NCI-H460 (cell line): ENCODE measurements at regions not wholly inside any gene's neighbourhood (a gene's known extent, or its start where the extent isn't known, plus 50 kb on each side); places are given as distances from the start of the nearest gene placed in this dataset.

Experiments used
- DNase-seq: peaks from one replicate; pipeline ENCODE4 v3.0.0-alpha.2; 2016; ENCODE audit warnings: low read depth; ENCODE audit errors: extremely low read depth

DNA sequence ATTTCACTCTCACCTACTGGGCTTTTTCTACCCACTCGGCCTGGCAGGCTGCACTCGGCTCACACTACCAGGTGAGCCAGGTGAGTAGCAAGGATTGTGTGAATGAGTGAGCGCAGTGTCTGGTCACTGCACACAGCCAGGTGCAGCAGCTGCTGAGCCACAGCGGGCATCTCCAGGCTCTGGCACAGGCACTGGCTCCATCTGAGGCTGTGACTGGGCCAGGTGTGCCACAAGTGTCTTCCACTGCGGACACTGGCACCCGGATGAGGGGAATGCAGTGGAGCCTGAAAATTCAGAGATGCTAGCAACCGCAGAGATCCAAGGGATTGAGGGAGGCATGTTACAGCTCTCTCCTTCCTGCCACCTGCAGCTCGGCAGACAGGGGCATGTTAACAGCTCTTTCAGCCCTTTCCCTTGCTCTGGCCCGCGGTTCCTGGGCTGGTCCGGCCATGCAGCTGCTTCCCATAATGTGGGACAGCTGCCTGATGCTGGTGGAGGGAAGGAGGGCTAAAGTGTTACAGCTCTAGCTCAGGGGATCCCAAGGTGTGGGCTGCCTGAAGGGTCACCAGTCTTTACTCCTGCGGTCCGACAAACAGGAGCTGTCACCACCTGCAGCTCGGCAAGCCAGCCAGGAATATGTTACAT lies 1038.3 kb downstream of the AMY1C start:
- no peak for DNase-seq

DNA sequence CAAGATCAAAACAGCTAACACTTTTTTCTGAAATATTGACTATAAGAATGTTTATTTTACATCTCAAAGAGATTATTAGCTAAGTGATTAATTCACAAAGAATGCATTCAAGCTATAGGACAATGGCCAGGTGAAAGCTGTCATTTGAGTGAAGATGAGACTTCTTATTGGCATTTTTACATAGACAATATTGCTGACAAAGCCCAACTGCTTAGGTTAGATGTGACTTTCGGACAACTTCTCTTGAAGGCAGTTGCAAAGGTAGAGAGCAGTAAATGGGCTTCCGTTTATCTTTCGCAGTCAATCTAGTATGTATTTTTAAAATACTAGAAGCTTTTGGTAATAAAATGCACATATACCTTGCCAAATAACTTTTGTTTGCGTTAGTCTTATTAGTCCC lies 1041.3 kb downstream of the AMY1C start:
- no peak for DNase-seq

DNA sequence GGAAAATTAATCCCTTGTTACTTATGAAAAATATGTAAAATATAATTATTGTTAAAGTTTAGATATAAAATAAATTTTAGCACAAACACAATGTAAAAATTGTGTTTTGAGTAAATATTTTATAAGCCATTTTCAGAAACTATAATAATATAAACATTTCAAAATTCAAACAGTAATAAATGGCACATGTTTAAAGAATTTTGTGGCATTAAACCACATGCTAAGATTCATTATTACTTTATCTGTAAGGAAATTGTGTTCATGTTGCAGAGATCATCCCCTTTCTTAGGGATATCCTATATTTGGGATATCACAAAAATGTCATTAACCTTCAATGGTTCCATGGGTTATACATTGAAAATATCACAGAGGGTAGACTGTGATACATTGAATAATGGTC lies 1044.3 kb downstream of the AMY1C start:
- DNase-seq, result no peak

DNA sequence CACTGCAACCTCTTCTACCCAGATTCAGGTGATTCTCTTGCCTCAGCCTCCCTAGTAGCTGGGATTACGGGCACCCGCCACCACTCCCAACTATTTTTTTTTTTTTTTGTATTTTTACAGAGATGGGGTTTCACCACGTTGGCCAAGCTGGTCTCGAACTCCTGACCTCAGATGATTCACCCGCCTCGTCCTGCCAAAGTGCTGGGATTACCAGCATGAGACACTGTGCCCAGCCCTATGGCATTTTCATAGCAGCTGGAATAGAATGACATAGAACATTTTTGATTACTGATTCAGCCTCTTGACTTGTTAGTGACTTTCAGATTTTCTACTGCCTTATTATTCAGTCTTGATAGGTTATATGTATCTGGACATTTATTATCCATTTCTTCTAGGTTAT lies 1046.2 kb downstream of the AMY1C start:
- DNase-seq, result no peak

DNA sequence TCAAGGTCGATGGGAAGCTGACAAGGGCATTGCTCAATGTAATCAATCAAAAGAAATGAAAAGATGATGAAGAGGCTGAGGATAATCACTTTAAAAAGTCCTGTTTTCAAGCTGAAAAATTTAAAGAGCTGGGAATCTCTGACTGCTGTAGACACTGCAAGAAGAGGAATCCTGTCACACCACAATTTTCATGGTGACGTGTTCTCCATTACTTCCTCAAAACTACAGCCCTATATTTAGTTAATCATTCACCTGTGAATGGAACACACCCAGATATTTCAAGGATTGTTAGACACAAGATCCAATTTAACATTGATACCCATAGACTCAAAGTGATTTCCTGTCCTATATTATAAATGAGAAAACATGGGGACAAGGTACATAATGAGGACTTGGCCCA lies 1048.3 kb downstream of the AMY1C start:
- DNase-seq, result no peak

DNA sequence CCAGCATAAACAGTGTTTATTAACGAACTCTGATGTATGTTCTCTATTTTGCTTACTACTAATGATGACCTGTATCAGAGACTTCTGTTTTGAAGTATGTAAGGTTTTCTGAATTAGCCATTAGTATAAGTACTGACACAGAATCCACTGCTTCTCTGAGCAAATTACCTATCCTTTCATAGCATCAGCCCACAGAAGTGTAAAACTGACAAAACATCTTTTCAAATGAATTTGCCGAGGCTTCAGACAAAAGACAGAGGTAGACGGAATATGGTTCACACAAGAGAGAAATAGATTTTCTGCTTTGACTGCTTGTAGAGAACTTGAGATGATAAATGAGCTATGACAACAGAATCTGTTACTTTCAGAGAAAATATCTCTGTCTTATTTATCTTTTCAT lies 1051.6 kb downstream of the AMY1C start:
- no peak for DNase-seq

DNA sequence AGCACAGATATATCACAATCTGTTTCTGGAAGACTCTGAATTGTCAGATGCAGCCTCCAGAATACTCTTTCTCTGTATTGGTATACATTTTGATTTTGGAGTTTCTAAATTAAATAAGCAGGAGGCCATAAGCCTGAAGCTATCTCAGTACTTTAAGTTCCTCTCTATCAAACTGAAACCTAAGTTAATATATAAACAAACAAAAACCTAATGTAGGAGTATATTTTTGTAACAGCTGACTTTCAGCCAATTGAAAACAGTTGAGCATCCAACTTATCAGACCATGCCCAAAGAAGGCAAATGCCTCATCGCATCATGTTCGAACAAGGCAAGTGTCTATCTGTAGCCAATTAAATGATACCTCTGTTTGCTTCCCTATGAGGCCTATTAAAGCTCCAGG lies 1054.4 kb downstream of the AMY1C start:
- no peak for DNase-seq

DNA sequence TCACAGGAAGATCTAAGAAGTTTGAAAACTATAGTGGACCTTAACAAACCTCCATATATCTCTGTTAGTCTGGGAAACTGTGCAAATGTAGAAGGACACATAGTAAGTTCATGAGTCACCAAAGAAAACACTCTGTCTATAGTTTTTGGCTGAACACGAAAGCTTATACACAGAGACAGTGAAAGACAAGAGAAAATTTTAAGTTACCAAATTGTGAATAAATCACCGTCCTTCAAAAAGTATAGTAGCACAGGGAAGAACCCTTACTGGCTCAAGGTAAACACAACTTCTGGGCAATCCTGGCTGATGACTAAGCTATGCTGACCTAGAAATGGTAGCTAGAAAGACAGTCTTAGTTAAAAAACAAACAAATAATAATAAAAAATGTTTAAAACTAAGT lies 1057.9 kb downstream of the AMY1C start:
- DNase-seq, result no peak

DNA sequence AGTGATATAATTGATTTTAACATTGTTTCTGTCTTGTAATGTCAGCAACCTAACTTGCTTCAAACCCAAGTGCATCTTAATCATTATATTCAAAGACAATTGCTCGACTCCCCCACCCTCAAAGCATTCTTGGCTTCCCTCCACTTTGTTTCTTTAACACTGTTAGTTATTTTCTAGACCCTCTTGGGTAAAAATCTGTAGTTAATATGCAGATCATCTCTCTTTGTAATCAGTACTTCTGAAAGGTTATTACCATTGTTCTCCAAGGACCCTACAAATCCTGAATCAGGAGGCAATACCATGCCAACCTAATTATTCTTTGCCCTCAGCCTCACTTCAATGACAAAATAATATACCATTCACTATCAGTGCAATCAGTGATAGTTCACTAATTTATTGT lies 1075.7 kb downstream of the AMY1C start:
- DNase-seq, result no peak

DNA sequence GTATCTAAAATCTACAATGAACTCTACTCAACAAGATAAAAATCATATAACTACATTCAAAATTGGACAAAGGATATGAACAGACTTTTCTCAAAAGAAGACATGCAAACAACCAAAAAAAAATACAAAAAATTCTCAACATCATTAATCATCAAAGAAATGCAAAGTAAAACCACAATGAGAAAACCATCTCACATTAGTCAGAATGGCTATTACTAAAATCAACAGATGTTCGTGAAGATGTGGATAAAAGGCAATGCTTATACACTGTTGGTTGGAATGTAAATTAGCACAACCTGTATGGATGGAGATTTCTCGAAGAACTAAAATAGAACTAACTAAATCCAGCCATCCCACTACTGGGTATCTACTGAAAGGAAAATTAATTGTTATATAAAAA lies 1080.8 kb downstream of the AMY1C start:
- no peak for DNase-seq

DNA sequence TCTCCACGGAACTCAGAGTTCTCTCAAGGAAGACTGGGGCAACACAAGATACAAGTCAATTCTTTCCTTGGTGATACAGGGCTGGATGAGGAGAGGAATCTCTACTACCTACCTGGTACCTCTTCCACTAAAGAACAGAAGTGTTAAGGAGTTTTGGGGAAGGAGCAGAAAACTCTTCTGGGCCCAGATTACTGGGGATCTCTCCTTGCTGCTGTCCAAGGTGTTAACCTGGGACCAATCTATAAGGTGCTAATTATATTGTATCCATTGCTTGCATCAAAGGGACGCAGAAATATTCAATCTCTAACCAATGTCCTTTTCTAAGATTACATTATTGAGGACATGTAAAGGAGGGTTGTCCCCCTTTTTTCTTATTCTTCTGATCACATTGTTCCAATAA lies 1102.5 kb downstream of the AMY1C start:
- DNase-seq, result no peak

DNA sequence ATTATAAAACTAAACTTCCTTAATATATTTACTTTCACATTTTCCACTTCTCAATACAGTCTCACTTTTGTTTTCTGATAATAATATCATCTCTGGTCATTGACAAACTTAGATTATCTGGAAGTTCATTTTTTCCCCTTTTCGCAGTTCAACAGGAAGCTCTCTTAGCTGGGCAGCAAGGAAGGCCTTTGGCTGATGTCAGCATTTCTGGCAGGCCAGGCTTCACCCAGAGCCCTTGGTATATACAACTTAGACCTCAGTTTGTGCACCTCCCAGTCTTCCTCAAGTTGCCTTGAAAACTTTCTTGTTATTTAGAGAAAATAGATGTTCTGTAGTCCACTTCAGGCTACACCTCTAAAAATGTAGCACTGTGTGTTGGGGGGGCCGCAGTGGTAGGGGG lies 1103.6 kb downstream of the AMY1C start:
- no peak for DNase-seq

DNA sequence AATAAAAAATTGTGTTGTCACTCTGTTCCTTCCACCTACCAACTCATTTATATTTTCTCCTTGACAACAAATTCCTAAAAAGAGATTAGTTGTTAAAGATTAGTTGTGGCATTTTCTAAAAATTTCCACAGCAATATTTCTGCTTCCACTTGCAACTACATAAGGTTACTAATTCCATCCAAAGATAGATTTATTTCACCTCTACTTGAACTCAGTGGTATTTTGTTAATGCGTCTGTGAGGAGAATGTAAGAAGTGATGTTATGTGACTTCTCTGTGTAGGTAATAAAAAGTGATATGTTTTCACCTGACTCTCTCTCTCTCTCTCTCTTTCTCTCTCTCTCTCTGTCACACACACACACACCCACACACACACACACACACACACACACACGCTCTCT lies 1104.8 kb downstream of the AMY1C start:
- no peak for DNase-seq

DNA sequence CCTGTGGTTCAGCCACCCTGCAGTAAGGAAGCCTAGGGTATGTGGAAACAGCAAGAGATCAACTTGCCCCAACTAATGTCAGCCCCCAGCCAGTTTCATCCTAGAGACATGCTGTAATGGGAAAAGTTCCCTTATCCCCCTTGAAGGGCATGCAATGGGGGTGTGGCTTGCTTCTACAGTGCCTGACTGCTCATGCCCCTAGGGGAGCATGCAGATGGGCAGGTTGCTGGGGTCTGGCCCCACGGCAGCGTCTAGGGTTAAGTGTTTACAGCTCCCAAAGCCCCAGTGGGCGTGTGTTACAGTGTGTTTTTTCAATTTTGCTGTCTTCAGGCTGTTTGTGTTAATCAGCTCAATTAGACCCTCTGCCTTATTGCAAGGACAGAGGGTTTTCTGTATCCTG lies 1105.9 kb downstream of the AMY1C start:
- DNase-seq, result no peak

DNA sequence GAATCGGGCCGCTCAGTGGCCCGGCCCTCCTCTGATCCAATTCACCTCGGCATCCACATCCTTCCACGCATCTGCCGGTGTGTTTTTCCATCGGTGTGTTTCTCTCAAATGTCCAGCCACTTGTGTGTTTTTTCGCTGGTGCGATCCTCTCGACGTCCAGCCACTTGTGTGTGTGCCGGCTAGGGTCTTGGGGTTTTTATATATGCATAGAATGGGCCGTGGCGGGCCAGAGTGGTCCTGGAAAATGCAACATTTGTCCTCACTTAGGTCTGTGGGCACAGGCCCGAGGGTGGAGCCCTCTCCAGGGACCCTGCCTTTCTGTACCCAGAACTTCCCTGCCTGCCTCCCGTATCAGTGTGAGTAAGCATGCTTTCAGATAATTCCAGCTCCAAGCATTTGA lies 1106.4 kb downstream of the AMY1C start:
- no peak for DNase-seq

DNA sequence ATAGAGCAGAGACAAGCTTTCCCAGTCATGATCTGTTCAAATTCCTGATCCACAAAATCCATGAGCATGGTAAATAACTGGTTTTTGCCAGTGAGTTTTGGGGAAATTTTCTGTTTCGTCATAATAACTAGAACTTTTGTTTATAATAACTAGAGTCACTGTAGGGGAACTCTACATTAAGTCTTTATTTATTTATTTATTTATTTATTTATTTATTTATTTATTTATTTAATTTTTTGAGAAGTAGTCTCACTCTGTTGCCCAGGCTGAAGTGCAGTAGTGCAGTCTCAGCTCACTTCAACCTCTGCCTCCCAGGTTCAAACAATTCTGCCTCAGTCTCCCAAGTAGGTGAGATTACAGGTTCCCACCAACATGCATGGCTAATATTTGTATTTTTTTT lies 1106.8 kb downstream of the AMY1C start:
- DNase-seq, result no peak

DNA sequence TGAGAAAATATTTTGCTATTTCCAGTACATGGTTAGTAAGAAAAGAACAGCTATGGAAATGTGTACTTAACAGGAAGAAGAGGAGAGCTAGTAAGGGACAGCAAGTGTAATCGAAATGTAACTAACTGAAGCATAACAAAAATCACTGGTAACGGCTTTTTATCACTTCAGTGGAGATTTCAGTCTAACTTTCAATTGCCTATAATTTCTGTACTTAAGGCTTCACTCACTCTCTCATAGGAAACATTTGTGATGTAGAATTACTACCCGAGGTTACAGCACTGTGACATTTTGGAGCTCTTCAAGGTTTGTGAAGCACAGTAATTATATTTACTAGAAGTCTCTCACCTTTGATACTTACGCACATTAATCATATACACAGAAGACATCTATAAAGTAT lies 1119.1 kb downstream of the AMY1C start:
- no peak for DNase-seq

DNA sequence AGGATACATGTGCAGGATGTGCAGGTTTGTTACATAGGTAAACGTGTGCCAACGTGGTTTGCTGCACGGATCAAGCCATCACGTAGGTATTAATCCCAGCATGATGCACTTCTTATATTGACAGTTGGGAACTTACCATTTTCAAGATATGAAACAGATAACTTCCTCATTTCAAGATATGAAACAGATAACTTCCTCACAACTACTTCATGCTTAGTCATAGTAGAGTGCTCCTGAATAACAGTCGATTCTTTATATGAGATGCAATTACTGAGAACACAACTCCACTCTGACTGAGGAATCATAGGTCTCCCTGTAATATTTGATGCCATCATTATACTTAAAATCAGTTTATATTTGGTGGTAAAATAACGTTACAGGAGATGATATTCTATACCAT lies 1124.3 kb downstream of the AMY1C start:
- no peak for DNase-seq

DNA sequence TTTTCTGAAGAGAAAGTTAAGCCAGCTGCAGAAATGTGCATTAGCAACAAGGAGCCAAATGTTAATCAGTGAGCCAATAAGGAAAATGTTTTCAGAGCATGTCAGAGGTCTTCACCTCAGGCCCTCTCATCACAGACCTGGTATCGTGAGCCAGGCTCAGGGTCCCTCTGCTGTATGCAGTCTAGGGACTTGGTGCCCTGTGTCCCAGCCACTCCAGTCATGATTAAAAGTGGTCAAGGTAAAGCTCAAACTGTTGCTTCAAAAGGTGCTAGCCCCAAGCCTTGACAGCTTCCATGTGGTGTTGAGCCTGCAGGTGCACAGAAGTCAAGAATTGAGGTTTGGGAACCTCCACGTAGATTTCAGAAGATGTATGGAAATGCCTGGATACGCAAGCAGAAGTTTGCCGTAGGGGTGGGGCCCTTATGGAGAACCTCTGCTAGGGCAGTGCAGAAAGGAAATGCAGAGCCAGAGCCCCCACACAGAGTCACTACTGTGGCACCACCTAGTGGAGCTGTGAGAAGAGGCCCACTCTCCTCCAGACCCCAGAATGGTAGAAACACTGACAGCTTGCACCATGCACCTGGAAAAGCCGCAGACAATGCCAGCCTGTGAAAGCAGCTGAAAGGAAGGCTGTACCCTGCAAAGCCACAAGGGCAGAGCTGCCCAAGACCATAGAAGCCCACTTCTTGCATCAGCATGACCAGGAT lies 1128.7 kb downstream of the AMY1C start:
- no peak for DNase-seq

DNA sequence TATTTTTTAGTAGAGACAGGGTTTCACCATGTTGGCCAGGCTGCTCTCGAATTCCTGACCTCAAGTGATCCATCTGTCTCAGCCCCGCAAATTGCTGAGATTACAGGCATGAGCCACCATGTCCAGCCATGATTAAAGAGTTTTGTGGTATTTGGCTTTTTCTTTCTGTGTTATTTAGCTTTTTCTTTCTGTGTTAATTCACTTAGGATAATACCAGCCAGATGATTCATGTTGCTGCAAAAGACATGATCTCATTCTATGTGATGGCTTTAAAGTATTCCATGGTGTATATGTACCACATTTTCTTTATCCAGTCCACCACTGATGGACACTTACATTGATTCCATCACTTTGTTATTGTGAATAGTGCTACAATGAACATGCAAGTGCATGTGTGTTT lies 1135.2 kb downstream of the AMY1C start:
- no peak for DNase-seq

DNA sequence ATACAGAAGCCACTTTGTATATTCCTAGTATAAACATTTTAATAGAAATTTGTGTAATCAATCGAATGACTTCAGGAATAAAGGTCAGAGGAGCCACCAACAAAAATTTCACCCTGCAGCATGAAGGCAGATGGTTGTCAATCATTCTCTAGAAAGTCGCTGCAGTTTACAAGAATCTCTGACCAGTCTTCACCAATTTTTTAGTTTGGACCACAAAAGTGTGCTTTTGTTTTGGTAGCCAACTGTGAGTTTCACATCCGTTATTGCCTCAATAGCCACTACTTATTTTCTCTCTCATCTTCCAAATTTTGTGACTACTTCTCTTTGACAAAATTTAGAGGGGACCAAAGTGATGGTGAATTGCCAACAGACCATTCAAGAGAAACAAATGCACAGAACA lies 1155.6 kb downstream of the AMY1C start:
- no peak for DNase-seq

DNA sequence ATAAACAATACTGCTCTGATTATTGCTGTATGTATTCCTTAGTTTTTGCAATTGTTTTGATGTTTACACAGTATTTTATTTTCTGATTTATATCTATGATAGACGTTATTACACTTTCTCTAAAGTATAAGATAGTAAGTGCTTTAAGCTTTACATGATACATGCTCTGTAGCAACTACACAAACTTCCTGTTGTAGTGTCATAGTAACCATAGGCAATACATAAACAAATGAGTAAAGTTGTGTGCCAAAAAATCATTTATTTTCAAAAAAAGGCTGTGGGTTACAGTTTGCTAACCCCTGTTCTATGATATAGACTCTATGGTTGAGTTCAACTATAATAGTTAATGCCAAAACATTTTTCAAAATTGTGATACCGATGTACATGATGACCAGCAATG lies 1156.4 kb downstream of the AMY1C start:
- DNase-seq, result no peak

DNA sequence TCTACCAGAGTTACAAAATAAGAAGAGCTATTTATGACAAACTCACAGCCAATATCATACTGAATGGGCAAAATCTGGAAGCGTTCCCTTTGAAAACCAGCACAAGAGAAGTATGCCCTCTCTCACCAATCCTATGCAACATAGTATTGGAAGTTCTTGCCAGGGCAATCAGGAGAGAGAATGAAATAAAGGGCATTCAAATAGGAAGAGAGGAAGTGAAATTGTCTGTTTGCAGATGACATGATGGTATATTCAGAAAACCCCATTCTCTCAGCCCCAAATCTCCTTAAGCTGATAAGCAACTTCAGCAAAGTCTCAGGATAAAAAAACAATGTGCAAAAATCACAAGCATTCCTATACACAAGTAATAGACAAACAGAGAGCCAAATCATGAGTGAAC lies 1169.5 kb downstream of the AMY1C start:
- DNase-seq, result no peak
